K562 (cell line): ENCODE measurements at regions not wholly inside any gene's neighbourhood (a gene's known extent, or its start where the extent isn't known, plus 50 kb on each side); places are given as distances from the start of the nearest gene placed in this dataset.

Experiments
- ATAC-seq: fragments of 200-7000 bp; cut with Tn5 transposase; 3 replicates; pipeline ENCODE4 v1.9.1; 2020; ENCODE audit warnings: moderate library complexity
- BruUV-seq: library from RNA; stranded (reverse); fragments of 400-500 nt; replicated peaks from 2 replicates; lab custom pipeline; 2021; lab: Mats Ljungman, UMichigan
- CTCF ChIA-PET: fragments of 300-600 bp; formaldehyde crosslinking; extraction: SDS; loops from one replicate; lab custom pipeline; 2021; ENCODE audit warnings: low intra/inter-chr PET ratio; lab: Yijun Ruan, JAX
- POLR2A ChIA-PET: fragments of 300-600, 350-650 bp; sonication (Branson Sonifier 250); formaldehyde crosslinking; extraction: SDS; loops from one replicate; lab custom pipeline; 2021; ENCODE audit warnings: antibody characterized with exemption, inconsistent platforms; lab: Yijun Ruan, JAX
- DNase-seq, 4 experiments: peaks; one replicate each; pipeline versions ENCODE4 v3.0.0 to v3.0.0-alpha.2; 2011 to 2018; ENCODE audit warnings: low spot score in 3 of 4, mixed read lengths in 3 of 4; ENCODE audit errors: extremely low read depth in 1 of 4
- FAIRE-seq: peaks from 2 replicates; lab custom pipeline; 2011; peaks lifted over from hg19 to GRCh38; lab: Jason Lieb, UNC
- H2AFZ ChIP-seq: 2 replicates; pipeline ENCODE4 v1.6.0; 2011; ENCODE audit warnings: low read depth, low read length, control low read depth, inconsistent platforms
- H3K27ac ChIP-seq: fragments of 200-600 bp; 3 replicates; pipeline ENCODE4 v1.8.0; 2011; ENCODE audit warnings: low read depth, mild to moderate bottlenecking, control low read depth, inconsistent platforms, low read length, moderate library complexity, mixed read lengths; ENCODE audit errors: extremely low read depth
- H3K27me3 ChIP-seq, 2 experiments: fragments of 300-600 bp in 1 of 2; 2 replicates in 1 of 2; 3 replicates in 1 of 2; pipeline versions ENCODE4 v1.6.0 to v1.8.0; 2011; ENCODE audit warnings: inconsistent platforms in 2 of 2, low read length in 2 of 2, mild to moderate bottlenecking in 1 of 2, mixed read lengths in 1 of 2, moderate library complexity in 1 of 2; ENCODE audit not compliant: control insufficient read depth in 2 of 2, insufficient read depth in 2 of 2
- H3K36me3 ChIP-seq: fragments of 300-600 bp; 3 replicates; pipeline ENCODE4 v1.8.0; 2011; ENCODE audit warnings: mild to moderate bottlenecking, low read length, inconsistent platforms; ENCODE audit not compliant: control insufficient read depth, insufficient read depth
- H3K4me1 ChIP-seq, 2 experiments: fragments of 200-600 bp in 1 of 2; replicated peaks in 1 of 2; 2 replicates in 1 of 2; 3 replicates in 1 of 2; pipeline versions ENCODE4 v1.5.1 to v1.8.0; 2011; ENCODE audit warnings: inconsistent platforms in 2 of 2, low read length in 2 of 2, mild to moderate bottlenecking in 1 of 2, mixed read lengths in 1 of 2, moderate library complexity in 1 of 2; ENCODE audit not compliant: control insufficient read depth in 2 of 2, insufficient read depth in 2 of 2
- H3K4me2 ChIP-seq: 2 replicates; pipeline ENCODE4 v1.6.1; 2011; ENCODE audit warnings: low read length, control low read depth, inconsistent platforms, mixed read lengths; ENCODE audit not compliant: insufficient read depth
- H3K4me3 ChIP-seq: fragments of 200-600 bp; sonication (generic), shearing (Covaris generic); 2 replicates; pipeline ENCODE4 v1.5.1; 2016; ENCODE audit warnings: control low read depth, inconsistent platforms
- H3K79me2 ChIP-seq: fragments of 200-600 bp; 3 replicates; pipeline ENCODE4 v1.8.0; 2011; ENCODE audit warnings: low read length, inconsistent platforms; ENCODE audit not compliant: control insufficient read depth, insufficient read depth
- H3K9ac ChIP-seq, 2 experiments: 2 replicates each; pipeline versions ENCODE4 v1.6.0 to v1.6.1; 2011; ENCODE audit warnings: low read depth in 2 of 2, low read length in 2 of 2, control low read depth in 1 of 2, inconsistent platforms in 1 of 2, mild to moderate bottlenecking in 1 of 2, mixed read lengths in 1 of 2; ENCODE audit not compliant: insufficient read depth in 1 of 2
- H3K9me1 ChIP-seq: one replicate; pipeline ENCODE4 v1.6.0; 2011; ENCODE audit warnings: inconsistent platforms, mild to moderate bottlenecking, low read length, moderate library complexity; ENCODE audit not compliant: control insufficient read depth, insufficient read depth
- H3K9me3 ChIP-seq: replicated peaks from 2 replicates; pipeline ENCODE4 v1.5.1; 2011; ENCODE audit warnings: low read depth, low read length, inconsistent platforms; ENCODE audit not compliant: control insufficient read depth, insufficient read depth
- H4K20me1 ChIP-seq: replicated peaks from 2 replicates; pipeline ENCODE4 v1.6.1; 2011; ENCODE audit warnings: low read length, inconsistent platforms, mixed read lengths; ENCODE audit not compliant: control insufficient read depth, insufficient read depth
- BCL6 ChIP-seq: fragments of 250-450 bp; sonication (Bioruptor Pico); IDR thresholded peaks from 2 replicates; pipeline ENCODE4 v1.4.0; 2020
- CBX5 ChIP-seq: IDR thresholded peaks from 2 replicates; pipeline ENCODE4 v1.6.1; 2014; ENCODE audit warnings: low read depth, borderline replicate concordance
- CHCHD3 ChIP-seq: fragments of 250-450 bp; sonication (Bioruptor Pico); IDR thresholded peaks from 2 replicates; pipeline ENCODE4 v2.1.2; 2022; ENCODE audit warnings: mild to moderate bottlenecking
- DMBX1 ChIP-seq: fragments of 250-450 bp; sonication (Bioruptor Pico); IDR thresholded peaks from 2 replicates; pipeline ENCODE4 v1.8.0; 2022; ENCODE audit warnings: inconsistent platforms, mild to moderate bottlenecking, moderate library complexity, borderline replicate concordance
- ESRRA ChIP-seq: fragments of 450-650 bp; IDR thresholded peaks from 2 replicates; pipeline ENCODE4 v1.6.1; 2014; ENCODE audit warnings: low read depth, mild to moderate bottlenecking, moderate library complexity, borderline replicate concordance
- GTF2F1 ChIP-seq: IDR thresholded peaks from 2 replicates; pipeline ENCODE4 v1.6.1; 2011; ENCODE audit warnings: low read depth, low read length, improper control_type of control experiment
- HIVEP1 ChIP-seq: fragments of 250-450 bp; sonication (Bioruptor Pico); IDR thresholded peaks from 2 replicates; pipeline ENCODE4 v1.4.0; 2020; ENCODE audit warnings: mild to moderate bottlenecking
- HLTF ChIP-seq: fragments of 450-650 bp; IDR thresholded peaks from 2 replicates; pipeline ENCODE4 v1.6.1; 2016
- HNRNPUL1 ChIP-seq: fragments of 200-400 bp; formaldehyde crosslinking; IDR thresholded peaks from 2 replicates; pipeline ENCODE4 v1.6.1; 2017; ENCODE audit warnings: low read length
- KDM4B ChIP-seq, 2 experiments: fragments of 450-650 bp in 1 of 2; sonication (generic) in 1 of 2; IDR thresholded peaks; 2 replicates each; pipeline ENCODE4 v1.6.1; 2016 to 2017; ENCODE audit warnings: borderline replicate concordance in 2 of 2, antibody characterized with exemption in 1 of 2, low read depth in 1 of 2, mild to moderate bottlenecking in 1 of 2
- NBN ChIP-seq: fragments of 450-650 bp; IDR thresholded peaks from 2 replicates; pipeline ENCODE4 v1.6.1; 2016; ENCODE audit warnings: low read depth, mild to moderate bottlenecking
- NR3C1 ChIP-seq: sonication (generic); formaldehyde crosslinking; IDR thresholded peaks from 2 replicates; pipeline ENCODE4 v1.8.1; 2022; ENCODE audit warnings: missing genetic modification reagents
- OTX1 ChIP-seq: fragments of 450-650 bp; formaldehyde crosslinking; IDR thresholded peaks from 2 replicates; pipeline ENCODE4 v1.4.0; 2022; ENCODE audit warnings: mild to moderate bottlenecking
- POLR2H ChIP-seq: IDR thresholded peaks from 2 replicates; pipeline ENCODE4 v1.6.1; 2016; ENCODE audit warnings: missing genetic modification characterization, low read depth, mild to moderate bottlenecking, control low read depth, missing compliant biosample characterization, moderate library complexity
- PTBP1 ChIP-seq: fragments of 200-400 bp; formaldehyde crosslinking; IDR thresholded peaks from 2 replicates; pipeline ENCODE4 v1.6.1; 2017; ENCODE audit warnings: low read depth, low read length
- RAD21 ChIP-seq, 2 experiments: fragments of 250-450 bp in 1 of 2; fragments of 450-650 bp in 1 of 2; sonication (Bioruptor Pico) in 1 of 2; formaldehyde crosslinking in 1 of 2; IDR thresholded peaks in 1 of 2; conservative IDR thresholded peaks in 1 of 2; 2 replicates each; pipeline versions ENCODE4 v1.4.0 to v1.8.0; 2020 to 2022; ENCODE audit warnings: mild to moderate bottlenecking in 2 of 2, moderate library complexity in 1 of 2
- RUNX1 ChIP-seq: sonication (generic); IDR thresholded peaks from 2 replicates; pipeline ENCODE4 v1.6.1; 2016; ENCODE audit warnings: antibody characterized with exemption, low read depth
- SMARCC2 ChIP-seq: fragments of 450-650 bp; IDR thresholded peaks from 2 replicates; pipeline ENCODE4 v1.6.1; 2017; ENCODE audit warnings: antibody characterized with exemption, moderate library complexity, mild to moderate bottlenecking, low read depth
- ZKSCAN1 ChIP-seq: fragments of 150-350 bp; IDR thresholded peaks from 2 replicates; pipeline ENCODE4 v1.6.1; 2016; ENCODE audit warnings: low read depth, low read length
- WGBS: fragments of 100-300 bp; shearing (Covaris generic); methylation state at CpG from one replicate; pipeline ENCODE4 v1.1.6; 2016; ENCODE audit warnings: low coverage, mixed read lengths; ENCODE audit not compliant: insufficient coverage; ENCODE audit errors: missing lambda C conversion rate; 5-methylcytosine and 5-hydroxymethylcytosine counted together
- in situ Hi-C: fragments of 300-500 bp; cut with MboI; formaldehyde crosslinking; loops from 4 replicates; pipeline ENCODE4 v1.15.0; 2018; ENCODE audit warnings: inconsistent platforms, mixed read lengths
- intact Hi-C: fragments of 100-400 bp; cut with micrococcal nuclease; formaldehyde crosslinking; loops from 2 replicates; pipeline ENCODE4 v1.14.2; 2022
- TF ChIP-seq, protein P1 (sequence below): sonication (generic); formaldehyde crosslinking; IDR thresholded peaks from 2 replicates; pipeline ENCODE4 v1.8.0; 2023; ENCODE audit warnings: mild to moderate bottlenecking, missing genetic modification reagents
- TF ChIP-seq, protein P2 (sequence below), 3 experiments: IDR thresholded peaks in 2 of 3; conservative IDR thresholded peaks in 1 of 3; 2 replicates each; pipeline ENCODE4 v1.5.1; 2011 to 2012; ENCODE audit warnings: low read length in 3 of 3, mild to moderate bottlenecking in 3 of 3, control low read depth in 2 of 3, improper control_type of control experiment in 1 of 3, inconsistent platforms in 1 of 3, low read depth in 1 of 3, mixed read lengths in 1 of 3, moderate library complexity in 1 of 3; ENCODE audit not compliant: insufficient read depth in 2 of 3

DNA sequence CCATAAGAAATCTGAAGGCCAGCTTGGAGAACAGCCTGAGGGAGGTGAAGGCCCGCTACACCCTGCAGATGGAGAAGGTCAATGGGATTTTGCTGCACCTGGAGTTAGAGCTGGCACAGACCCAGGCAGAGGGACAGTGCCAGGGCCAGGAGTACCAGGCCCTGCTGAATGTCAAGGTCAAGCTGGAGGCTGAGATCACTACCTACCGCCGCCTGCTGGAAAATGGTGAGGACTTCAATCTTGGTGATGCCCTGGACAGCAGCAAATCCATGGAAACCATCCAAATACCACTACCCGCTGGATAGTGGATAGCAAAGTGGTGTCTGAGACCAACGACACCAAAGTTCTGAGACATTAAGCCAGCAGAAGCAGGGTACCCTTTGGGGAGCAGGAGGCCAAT lies 100.5 kb upstream of the MAN2A1 start:
- Histone ChIP-seq H3K4me1 (peaks cover 0 to 3% of the 10 kb centered on the region in 2 experiments; a peak in 1 of 5 replicates), H3K9me3 (no peaks in the 10 kb centered on the region), H3K9ac (no peak overlapping the region), H3K9me1 (no peaks in the 10 kb centered on the region), H3K36me3 (no peaks in the 10 kb centered on the region), H2AFZ (no peak overlapping the region), H3K27me3 (peaks cover 2 to 13% of the 10 kb centered on the region in 2 experiments; a peak in 4 of 5 replicates), H3K27ac (no peak overlapping the region), H3K4me3 (no peak overlapping the region), H3K4me2 (no peak overlapping the region), H3K79me2 (no peaks in the 10 kb centered on the region), H4K20me1 (no peaks in the 10 kb centered on the region)
- POLR2A ChIA-PET = interaction anchor here (0.6 to 1.4 kb wide), 3 partner anchors 10 to 451 kb away, joined by 3 read pairs; no protein-coding TSS in a partner anchor
- intact Hi-C loops = no loop called here
- in situ Hi-C loops = no loop called here
- ATAC-seq = no peak
- TF ChIP-seq OTX1 (CRISPR knock-in tag) (no peak), HLTF (no peak), CBX5 (no peak), NBN (no peak), PTBP1 (no peak), ESRRA (peak; percentile 55; the same call in 1 of the 2 replicates), BCL6 (CRISPR knock-in tag) (no peak), DMBX1 (CRISPR knock-in tag) (no peak), HIVEP1 (no peak), RAD21 (CRISPR knock-in tag; conservative IDR thresholded peaks at IDR 0.05 in 1 of 2, IDR thresholded peaks at IDR 0.05 in 1 of 2) (0 out of 4 replicates have a peak, but pooled peaks of 1 of the 2 experiments have one; percentile 10), HNRNPUL1 (no peak), NR3C1 (CRISPR knock-in tag) (no peak), SMARCC2 (no peak), KDM4B (IDR thresholded peaks at IDR 0.05; ENCODE audit: borderline replicate concordance in 2 of 2, low read depth in 1 of 2) (no peak), CHCHD3 (CRISPR knock-in tag) (no peak), ZKSCAN1 (no peak), GTF2F1 (no peak), POLR2H (tag) (no peak), RUNX1 (no peak)
- TF ChIP-seq, protein P1, sequence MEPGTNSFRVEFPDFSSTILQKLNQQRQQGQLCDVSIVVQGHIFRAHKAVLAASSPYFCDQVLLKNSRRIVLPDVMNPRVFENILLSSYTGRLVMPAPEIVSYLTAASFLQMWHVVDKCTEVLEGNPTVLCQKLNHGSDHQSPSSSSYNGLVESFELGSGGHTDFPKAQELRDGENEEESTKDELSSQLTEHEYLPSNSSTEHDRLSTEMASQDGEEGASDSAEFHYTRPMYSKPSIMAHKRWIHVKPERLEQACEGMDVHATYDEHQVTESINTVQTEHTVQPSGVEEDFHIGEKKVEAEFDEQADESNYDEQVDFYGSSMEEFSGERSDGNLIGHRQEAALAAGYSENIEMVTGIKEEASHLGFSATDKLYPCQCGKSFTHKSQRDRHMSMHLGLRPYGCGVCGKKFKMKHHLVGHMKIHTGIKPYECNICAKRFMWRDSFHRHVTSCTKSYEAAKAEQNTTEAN (CRISPR knock-in tag) = no peak
- TF ChIP-seq, protein P2, sequence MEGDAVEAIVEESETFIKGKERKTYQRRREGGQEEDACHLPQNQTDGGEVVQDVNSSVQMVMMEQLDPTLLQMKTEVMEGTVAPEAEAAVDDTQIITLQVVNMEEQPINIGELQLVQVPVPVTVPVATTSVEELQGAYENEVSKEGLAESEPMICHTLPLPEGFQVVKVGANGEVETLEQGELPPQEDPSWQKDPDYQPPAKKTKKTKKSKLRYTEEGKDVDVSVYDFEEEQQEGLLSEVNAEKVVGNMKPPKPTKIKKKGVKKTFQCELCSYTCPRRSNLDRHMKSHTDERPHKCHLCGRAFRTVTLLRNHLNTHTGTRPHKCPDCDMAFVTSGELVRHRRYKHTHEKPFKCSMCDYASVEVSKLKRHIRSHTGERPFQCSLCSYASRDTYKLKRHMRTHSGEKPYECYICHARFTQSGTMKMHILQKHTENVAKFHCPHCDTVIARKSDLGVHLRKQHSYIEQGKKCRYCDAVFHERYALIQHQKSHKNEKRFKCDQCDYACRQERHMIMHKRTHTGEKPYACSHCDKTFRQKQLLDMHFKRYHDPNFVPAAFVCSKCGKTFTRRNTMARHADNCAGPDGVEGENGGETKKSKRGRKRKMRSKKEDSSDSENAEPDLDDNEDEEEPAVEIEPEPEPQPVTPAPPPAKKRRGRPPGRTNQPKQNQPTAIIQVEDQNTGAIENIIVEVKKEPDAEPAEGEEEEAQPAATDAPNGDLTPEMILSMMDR (IDR thresholded peaks at IDR 0.05 in 2 of 3, conservative IDR thresholded peaks at IDR 0.05 in 1 of 3; ENCODE audit: insufficient read depth in 2 of 3, low read depth in 1 of 3, low read length in 3 of 3) = peak in 2 of 3 experiments; percentile 28 to 29; a peak in 3 of 6 replicates
- CTCF ChIA-PET = no interaction called here
- 18% methylated on average over 5 of the region's 5 CpGs for WGBS
- no peak for FAIRE-seq
- BruUV-seq = no TSS peak
- DNase-seq = no peak
